ENCODE measurements at regions not wholly inside any gene's neighbourhood (a gene's known extent, or its start where the extent isn't known, plus 50 kb on each side); places are given as distances from the start of the nearest gene placed in this dataset.

- TF ChIP-seq RARB (CRISPR knock-in tag; IDR thresholded peaks at IDR 0.05) (no peak), ZFP3 (CRISPR knock-in tag; IDR thresholded peaks at IDR 0.05) (no peak), ESRRG (CRISPR knock-in tag; IDR thresholded peaks at IDR 0.05) (no peak), ZNF565 (CRISPR knock-in tag; conservative IDR thresholded peaks at IDR 0.05; ENCODE audit: low read depth) (no peak), ARNTL (CRISPR knock-in tag; IDR thresholded peaks at IDR 0.05; ENCODE audit: borderline replicate concordance, low read depth) (no peak), PATZ1 (CRISPR knock-in tag; IDR thresholded peaks at IDR 0.05; ENCODE audit: borderline replicate concordance) (no peak)
- TF ChIP-seq, protein P1, sequence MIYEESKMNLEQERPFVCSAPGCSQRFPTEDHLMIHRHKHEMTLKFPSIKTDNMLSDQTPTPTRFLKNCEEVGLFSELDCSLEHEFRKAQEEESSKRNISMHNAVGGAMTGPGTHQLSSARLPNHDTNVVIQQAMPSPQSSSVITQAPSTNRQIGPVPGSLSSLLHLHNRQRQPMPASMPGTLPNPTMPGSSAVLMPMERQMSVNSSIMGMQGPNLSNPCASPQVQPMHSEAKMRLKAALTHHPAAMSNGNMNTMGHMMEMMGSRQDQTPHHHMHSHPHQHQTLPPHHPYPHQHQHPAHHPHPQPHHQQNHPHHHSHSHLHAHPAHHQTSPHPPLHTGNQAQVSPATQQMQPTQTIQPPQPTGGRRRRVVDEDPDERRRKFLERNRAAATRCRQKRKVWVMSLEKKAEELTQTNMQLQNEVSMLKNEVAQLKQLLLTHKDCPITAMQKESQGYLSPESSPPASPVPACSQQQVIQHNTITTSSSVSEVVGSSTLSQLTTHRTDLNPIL (CRISPR knock-in tag; IDR thresholded peaks at IDR 0.05; ENCODE audit: low read depth): no peak
- TF ChIP-seq, protein P2, sequence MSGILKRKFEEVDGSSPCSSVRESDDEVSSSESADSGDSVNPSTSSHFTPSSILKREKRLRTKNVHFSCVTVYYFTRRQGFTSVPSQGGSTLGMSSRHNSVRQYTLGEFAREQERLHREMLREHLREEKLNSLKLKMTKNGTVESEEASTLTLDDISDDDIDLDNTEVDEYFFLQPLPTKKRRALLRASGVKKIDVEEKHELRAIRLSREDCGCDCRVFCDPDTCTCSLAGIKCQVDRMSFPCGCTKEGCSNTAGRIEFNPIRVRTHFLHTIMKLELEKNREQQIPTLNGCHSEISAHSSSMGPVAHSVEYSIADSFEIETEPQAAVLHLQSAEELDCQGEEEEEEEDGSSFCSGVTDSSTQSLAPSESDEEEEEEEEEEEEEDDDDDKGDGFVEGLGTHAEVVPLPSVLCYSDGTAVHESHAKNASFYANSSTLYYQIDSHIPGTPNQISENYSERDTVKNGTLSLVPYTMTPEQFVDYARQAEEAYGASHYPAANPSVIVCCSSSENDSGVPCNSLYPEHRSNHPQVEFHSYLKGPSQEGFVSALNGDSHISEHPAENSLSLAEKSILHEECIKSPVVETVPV (CRISPR knock-in tag; IDR thresholded peaks at IDR 0.05): no peak
- TF ChIP-seq, protein P3, sequence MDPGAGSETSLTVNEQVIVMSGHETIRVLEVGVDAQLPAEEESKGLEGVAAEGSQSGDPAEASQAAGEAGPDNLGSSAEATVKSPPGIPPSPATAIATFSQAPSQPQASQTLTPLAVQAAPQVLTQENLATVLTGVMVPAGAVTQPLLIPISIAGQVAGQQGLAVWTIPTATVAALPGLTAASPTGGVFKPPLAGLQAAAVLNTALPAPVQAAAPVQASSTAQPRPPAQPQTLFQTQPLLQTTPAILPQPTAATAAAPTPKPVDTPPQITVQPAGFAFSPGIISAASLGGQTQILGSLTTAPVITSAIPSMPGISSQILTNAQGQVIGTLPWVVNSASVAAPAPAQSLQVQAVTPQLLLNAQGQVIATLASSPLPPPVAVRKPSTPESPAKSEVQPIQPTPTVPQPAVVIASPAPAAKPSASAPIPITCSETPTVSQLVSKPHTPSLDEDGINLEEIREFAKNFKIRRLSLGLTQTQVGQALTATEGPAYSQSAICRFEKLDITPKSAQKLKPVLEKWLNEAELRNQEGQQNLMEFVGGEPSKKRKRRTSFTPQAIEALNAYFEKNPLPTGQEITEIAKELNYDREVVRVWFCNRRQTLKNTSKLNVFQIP (CRISPR knock-in tag; IDR thresholded peaks at IDR 0.05; ENCODE audit: borderline replicate concordance, low read depth): no peak
- ATAC-seq: no peak
Measured at GRCh38 chr1:60620087-60620486, 462.3 kb upstream of the NFIA start.

GRCh38 chr1:60619581-60619980 lies 462.8 kb upstream of the NFIA start:
- ATAC-seq: no peak
- no peak for TF ChIP-seq OSR1 (CRISPR knock-in tag; IDR thresholded peaks at IDR 0.05)
- no peak for TF ChIP-seq ZFP30 (CRISPR knock-in tag; IDR thresholded peaks at IDR 0.05)
- no peak for TF ChIP-seq GLIS3 (CRISPR knock-in tag; IDR thresholded peaks at IDR 0.05)
- TF ChIP-seq RARB (CRISPR knock-in tag; IDR thresholded peaks at IDR 0.05): no peak
- no peak for TF ChIP-seq ZFP3 (CRISPR knock-in tag; IDR thresholded peaks at IDR 0.05)
- TF ChIP-seq, protein P1 (CRISPR knock-in tag; IDR thresholded peaks at IDR 0.05; ENCODE audit: low read depth): no peak
- TF ChIP-seq ISL1 (CRISPR knock-in tag; IDR thresholded peaks at IDR 0.05): no peak
- TF ChIP-seq PATZ1 (CRISPR knock-in tag; IDR thresholded peaks at IDR 0.05; ENCODE audit: borderline replicate concordance): no peak
- TF ChIP-seq ARNTL (CRISPR knock-in tag; IDR thresholded peaks at IDR 0.05; ENCODE audit: borderline replicate concordance, low read depth): no peak
- TF ChIP-seq ESRRG (CRISPR knock-in tag; IDR thresholded peaks at IDR 0.05): no peak
- no peak for TF ChIP-seq BACH2 (CRISPR knock-in tag; IDR thresholded peaks at IDR 0.05; ENCODE audit: borderline replicate concordance)
- no peak for TF ChIP-seq CSDC2 (CRISPR knock-in tag; IDR thresholded peaks at IDR 0.05)
- no peak for TF ChIP-seq ZNF8 (CRISPR knock-in tag; IDR thresholded peaks at IDR 0.05)

DNA sequence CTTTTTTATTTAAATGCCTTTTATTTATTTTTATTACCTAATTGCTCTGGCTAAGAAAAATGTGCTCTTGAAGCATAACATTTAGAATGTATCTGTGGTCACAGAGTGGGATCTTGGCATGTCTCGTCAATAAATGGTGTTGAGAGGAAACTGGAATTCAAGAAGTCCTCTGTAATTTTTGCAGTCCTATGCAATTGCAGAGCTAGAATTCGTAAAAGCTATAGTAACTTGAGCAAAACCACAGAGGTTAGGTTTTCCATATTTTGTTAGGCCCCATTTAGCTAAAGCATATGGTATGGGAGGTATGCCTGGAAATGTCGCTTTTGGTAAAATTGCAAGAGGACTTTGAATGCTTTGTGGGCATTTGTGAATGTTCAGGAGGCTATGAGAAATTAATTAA lies 466.7 kb upstream of the NFIA start:
- ATAC-seq: no peak
- TF ChIP-seq ZFP30 (CRISPR knock-in tag; IDR thresholded peaks at IDR 0.05): no peak
- no peak for TF ChIP-seq ESRRG (CRISPR knock-in tag; IDR thresholded peaks at IDR 0.05)
- TF ChIP-seq BACH2 (CRISPR knock-in tag; IDR thresholded peaks at IDR 0.05; ENCODE audit: borderline replicate concordance): no peak
- TF ChIP-seq ZFP3 (CRISPR knock-in tag; IDR thresholded peaks at IDR 0.05): no peak
- TF ChIP-seq ZC3H10 (CRISPR knock-in tag; IDR thresholded peaks at IDR 0.05): no peak
- TF ChIP-seq TCF4 (CRISPR knock-in tag; IDR thresholded peaks at IDR 0.05; ENCODE audit: borderline replicate concordance): no peak
- no peak for TF ChIP-seq CSDC2 (CRISPR knock-in tag; IDR thresholded peaks at IDR 0.05)
- no peak for TF ChIP-seq ISL1 (CRISPR knock-in tag; IDR thresholded peaks at IDR 0.05)
- TF ChIP-seq, protein P3 (CRISPR knock-in tag; IDR thresholded peaks at IDR 0.05; ENCODE audit: borderline replicate concordance, low read depth): no peak
- no peak for TF ChIP-seq SNAI2 (CRISPR knock-in tag; IDR thresholded peaks at IDR 0.05)
- no peak for TF ChIP-seq ZNF70 (CRISPR knock-in tag; IDR thresholded peaks at IDR 0.05)
- TF ChIP-seq, protein P4, sequence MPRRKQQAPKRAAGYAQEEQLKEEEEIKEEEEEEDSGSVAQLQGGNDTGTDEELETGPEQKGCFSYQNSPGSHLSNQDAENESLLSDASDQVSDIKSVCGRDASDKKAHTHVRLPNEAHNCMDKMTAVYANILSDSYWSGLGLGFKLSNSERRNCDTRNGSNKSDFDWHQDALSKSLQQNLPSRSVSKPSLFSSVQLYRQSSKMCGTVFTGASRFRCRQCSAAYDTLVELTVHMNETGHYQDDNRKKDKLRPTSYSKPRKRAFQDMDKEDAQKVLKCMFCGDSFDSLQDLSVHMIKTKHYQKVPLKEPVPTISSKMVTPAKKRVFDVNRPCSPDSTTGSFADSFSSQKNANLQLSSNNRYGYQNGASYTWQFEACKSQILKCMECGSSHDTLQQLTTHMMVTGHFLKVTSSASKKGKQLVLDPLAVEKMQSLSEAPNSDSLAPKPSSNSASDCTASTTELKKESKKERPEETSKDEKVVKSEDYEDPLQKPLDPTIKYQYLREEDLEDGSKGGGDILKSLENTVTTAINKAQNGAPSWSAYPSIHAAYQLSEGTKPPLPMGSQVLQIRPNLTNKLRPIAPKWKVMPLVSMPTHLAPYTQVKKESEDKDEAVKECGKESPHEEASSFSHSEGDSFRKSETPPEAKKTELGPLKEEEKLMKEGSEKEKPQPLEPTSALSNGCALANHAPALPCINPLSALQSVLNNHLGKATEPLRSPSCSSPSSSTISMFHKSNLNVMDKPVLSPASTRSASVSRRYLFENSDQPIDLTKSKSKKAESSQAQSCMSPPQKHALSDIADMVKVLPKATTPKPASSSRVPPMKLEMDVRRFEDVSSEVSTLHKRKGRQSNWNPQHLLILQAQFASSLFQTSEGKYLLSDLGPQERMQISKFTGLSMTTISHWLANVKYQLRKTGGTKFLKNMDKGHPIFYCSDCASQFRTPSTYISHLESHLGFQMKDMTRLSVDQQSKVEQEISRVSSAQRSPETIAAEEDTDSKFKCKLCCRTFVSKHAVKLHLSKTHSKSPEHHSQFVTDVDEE (CRISPR knock-in tag; IDR thresholded peaks at IDR 0.05): no peak
- TF ChIP-seq, protein P1 (CRISPR knock-in tag; IDR thresholded peaks at IDR 0.05; ENCODE audit: low read depth): no peak
- no peak for TF ChIP-seq ZNF8 (CRISPR knock-in tag; IDR thresholded peaks at IDR 0.05)
- no peak for TF ChIP-seq GLIS3 (CRISPR knock-in tag; IDR thresholded peaks at IDR 0.05)
